ENCODE measurements at regions not wholly inside any gene's neighbourhood (a gene's known extent, or its start where the extent isn't known, plus 50 kb on each side); places are given as distances from the start of the nearest gene placed in this dataset.

DNA sequence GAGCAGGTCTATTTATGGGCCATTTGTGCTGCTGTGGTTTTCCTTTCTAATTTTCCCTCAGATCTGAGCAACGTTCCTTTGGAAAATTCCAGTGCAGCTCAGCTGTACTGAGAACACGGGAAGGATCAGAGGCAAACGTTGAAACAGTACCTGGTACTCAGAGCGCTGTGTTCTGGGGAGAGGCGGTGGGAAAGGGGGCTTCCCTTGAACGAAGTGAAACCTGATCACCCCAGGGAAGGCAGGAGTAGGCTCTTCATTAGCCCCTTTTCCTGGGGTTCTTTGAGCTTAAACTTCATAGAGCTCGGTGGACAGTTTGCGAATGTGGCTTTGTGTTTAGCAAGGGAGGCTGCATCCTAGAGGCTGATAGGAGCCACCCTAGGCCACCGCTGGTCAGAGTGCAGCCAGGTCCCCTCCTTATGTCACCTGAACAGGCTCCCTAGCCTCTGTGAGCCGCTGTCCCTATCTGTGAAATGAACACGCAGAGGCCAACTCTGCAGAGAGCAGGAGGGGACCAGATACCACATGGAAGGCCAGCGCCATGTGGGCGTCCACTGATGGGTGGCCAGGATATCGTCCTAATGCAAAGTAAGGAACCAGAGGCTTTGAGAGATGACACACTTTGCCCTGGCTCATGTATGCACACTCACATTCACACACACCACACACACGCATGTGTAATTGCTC lies 1464.8 kb downstream of the BRD1 start:
- no peak overlapping the region for H3K27ac ChIP-seq
- TF ChIP-seq, protein P1, sequence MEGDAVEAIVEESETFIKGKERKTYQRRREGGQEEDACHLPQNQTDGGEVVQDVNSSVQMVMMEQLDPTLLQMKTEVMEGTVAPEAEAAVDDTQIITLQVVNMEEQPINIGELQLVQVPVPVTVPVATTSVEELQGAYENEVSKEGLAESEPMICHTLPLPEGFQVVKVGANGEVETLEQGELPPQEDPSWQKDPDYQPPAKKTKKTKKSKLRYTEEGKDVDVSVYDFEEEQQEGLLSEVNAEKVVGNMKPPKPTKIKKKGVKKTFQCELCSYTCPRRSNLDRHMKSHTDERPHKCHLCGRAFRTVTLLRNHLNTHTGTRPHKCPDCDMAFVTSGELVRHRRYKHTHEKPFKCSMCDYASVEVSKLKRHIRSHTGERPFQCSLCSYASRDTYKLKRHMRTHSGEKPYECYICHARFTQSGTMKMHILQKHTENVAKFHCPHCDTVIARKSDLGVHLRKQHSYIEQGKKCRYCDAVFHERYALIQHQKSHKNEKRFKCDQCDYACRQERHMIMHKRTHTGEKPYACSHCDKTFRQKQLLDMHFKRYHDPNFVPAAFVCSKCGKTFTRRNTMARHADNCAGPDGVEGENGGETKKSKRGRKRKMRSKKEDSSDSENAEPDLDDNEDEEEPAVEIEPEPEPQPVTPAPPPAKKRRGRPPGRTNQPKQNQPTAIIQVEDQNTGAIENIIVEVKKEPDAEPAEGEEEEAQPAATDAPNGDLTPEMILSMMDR (IDR thresholded peaks at IDR 0.05) = no peak
- no peak for TF ChIP-seq ZFX (IDR thresholded peaks at IDR 0.05; ENCODE audit: borderline replicate concordance)

DNA sequence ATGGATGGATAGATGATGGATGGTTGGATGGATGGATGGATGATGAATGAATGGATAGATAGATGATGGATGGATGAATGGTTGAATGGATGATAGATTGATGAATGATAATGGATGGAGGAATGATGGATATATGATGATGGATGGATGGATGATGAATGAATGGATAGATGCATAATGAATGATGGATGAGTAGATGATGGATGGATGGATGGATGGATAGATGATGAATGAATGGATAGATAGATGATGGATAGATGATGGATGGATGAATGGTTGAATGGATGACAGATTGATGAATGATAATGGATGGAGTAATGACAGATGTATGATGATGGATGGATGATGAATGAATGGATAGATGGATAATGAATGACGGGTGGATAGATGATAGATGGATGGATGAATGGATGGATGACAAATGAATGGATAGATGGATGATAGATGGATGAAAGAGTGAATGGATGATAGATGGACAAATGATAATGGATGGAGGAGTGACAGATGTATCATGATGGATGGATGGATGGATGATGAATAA lies 1466.5 kb downstream of the BRD1 start:
- no peak overlapping the region for H3K27ac ChIP-seq
- TF ChIP-seq ZFX (IDR thresholded peaks at IDR 0.05; ENCODE audit: borderline replicate concordance) = no peak
- TF ChIP-seq, protein P1 (IDR thresholded peaks at IDR 0.05) = no peak

DNA sequence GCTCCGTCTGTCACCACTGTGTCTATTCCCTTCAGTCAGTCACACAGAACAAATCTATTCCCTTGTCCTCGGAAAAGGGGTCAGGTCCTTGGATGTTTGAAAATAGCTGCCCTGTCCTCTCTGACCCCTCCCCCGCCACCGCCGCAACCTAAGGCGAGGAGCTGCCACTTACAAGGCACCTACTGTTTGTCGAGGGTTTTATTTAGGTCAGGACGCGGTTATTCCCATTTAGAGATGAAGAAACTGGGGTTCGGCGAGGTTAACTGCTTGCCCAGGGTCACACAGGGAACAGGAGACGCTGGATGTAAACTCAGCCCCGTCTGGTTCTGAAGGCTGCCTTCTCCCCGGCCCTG lies 1468.1 kb downstream of the BRD1 start:
- TF ChIP-seq, protein P1 (IDR thresholded peaks at IDR 0.05) = no peak
- TF ChIP-seq ZFX (IDR thresholded peaks at IDR 0.05; ENCODE audit: borderline replicate concordance) = no peak

GRCh38 chr22:48358886-48359612 lies 1468.6 kb downstream of the BRD1 start:
- TF ChIP-seq, protein P1 (IDR thresholded peaks at IDR 0.05) = no peak
- no peak for TF ChIP-seq ZFX (IDR thresholded peaks at IDR 0.05; ENCODE audit: borderline replicate concordance)
- no peak overlapping the region for H3K27ac ChIP-seq

More for the DNA sequence above, 1468.1 kb downstream of the BRD1 start:
- no peak overlapping the region for H3K27ac ChIP-seq

GRCh38 chr22:48357961-48358360 lies 1469.7 kb downstream of the BRD1 start:
- H3K27ac ChIP-seq = no peak overlapping the region
- TF ChIP-seq, protein P1 (IDR thresholded peaks at IDR 0.05) = no peak
- TF ChIP-seq ZFX (IDR thresholded peaks at IDR 0.05; ENCODE audit: borderline replicate concordance) = no peak

DNA sequence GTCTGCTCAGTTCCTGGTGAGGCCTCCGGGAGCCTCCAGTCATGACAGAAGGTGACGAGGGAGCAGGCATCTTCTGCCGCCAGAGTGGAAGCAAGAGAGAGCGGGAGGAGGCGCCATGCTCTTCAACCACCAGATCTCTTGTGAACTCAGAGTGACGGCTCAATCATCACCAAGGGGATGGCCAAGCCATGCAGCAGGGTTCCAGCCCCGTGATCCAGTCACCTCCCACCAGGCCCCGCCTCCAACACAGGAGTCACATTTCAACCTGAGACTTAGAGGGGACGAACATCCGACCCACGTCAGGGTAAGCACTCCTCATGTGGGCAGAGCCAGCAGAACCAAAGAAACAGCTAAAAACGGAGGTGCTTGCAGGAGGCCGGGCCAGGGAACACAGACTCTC lies 1470.5 kb downstream of the BRD1 start:
- H3K27ac ChIP-seq = no peak overlapping the region
- TF ChIP-seq, protein P1 (IDR thresholded peaks at IDR 0.05) = no peak
- TF ChIP-seq ZFX (IDR thresholded peaks at IDR 0.05; ENCODE audit: borderline replicate concordance) = no peak

- no peak for TF ChIP-seq ZFX (IDR thresholded peaks at IDR 0.05; ENCODE audit: borderline replicate concordance)
- TF ChIP-seq, protein P1 (IDR thresholded peaks at IDR 0.05) = no peak
- no peak overlapping the region for H3K27ac ChIP-seq
These were observed 1470.9 kb downstream of the BRD1 start for GRCh38 chr22:48356731-48357130.
